MV-4-11 (cell line): ENCODE measurements at regions not wholly inside any gene's neighbourhood (a gene's known extent, or its start where the extent isn't known, plus 50 kb on each side); places are given as distances from the start of the nearest gene placed in this dataset.
"Not testable (repeated sequence)": the region's sequence is repeated elsewhere in the genome, so short reads cannot be mapped to it uniquely, and the experiment has no call there.

Experiments
- DNase-seq: peaks from one replicate; lab custom pipeline; 2025; lab: John Stamatoyannopoulos, UW

GRCh38 chr4:30837861-30838260 is 117.7 kb downstream of the PCDH7 start:
- DNase-seq: no peak

- DNase-seq: no peak
Measured at GRCh38 chr4:30838331-30838730, 118.2 kb downstream of the PCDH7 start.

GRCh38 chr4:30839583-30840520 is 119.7 kb downstream of the PCDH7 start:
- DNase-seq: peak; percentile 61

- peak; percentile 30 for DNase-seq
Measured at GRCh38 chr4:30840571-30840970, 120.4 kb downstream of the PCDH7 start.

GRCh38 chr4:30842142-30842541 is 122.0 kb downstream of the PCDH7 start:
- no peak for DNase-seq

GRCh38 chr4:30842689-30843088 is 122.5 kb downstream of the PCDH7 start:
- no peak for DNase-seq

- DNase-seq: no peak
Measured at GRCh38 chr4:30844861-30845582, 124.9 kb downstream of the PCDH7 start.

- no peak for DNase-seq
Measured at GRCh38 chr4:30847167-30847566, 127.0 kb downstream of the PCDH7 start.

GRCh38 chr4:30847958-30848357 is 127.8 kb downstream of the PCDH7 start:
- DNase-seq: no peak

- DNase-seq: no peak
Measured at GRCh38 chr4:30854531-30854930, 134.4 kb downstream of the PCDH7 start.

- no peak for DNase-seq
Measured at GRCh38 chr4:30855232-30855631, 135.1 kb downstream of the PCDH7 start.

- no peak for DNase-seq
Measured at GRCh38 chr4:30856795-30857564, 136.8 kb downstream of the PCDH7 start.

GRCh38 chr4:30860978-30861377 is 140.8 kb downstream of the PCDH7 start:
- no peak for DNase-seq

- no peak for DNase-seq
Measured at GRCh38 chr4:30862196-30862595, 142.0 kb downstream of the PCDH7 start.

- no peak for DNase-seq
Measured at GRCh38 chr4:30863021-30863420, 142.9 kb downstream of the PCDH7 start.

GRCh38 chr4:30865691-30866090 is 145.5 kb downstream of the PCDH7 start:
- no peak for DNase-seq

- no peak for DNase-seq
Measured at GRCh38 chr4:30866346-30866745, 146.2 kb downstream of the PCDH7 start.

GRCh38 chr4:30866907-30867306 is 146.7 kb downstream of the PCDH7 start:
- no peak for DNase-seq

- no peak for DNase-seq
Measured at GRCh38 chr4:30867427-30867826, 147.3 kb downstream of the PCDH7 start.

GRCh38 chr4:30868111-30868895 is 148.1 kb downstream of the PCDH7 start:
- no peak for DNase-seq

GRCh38 chr4:30869387-30869786 is 149.2 kb downstream of the PCDH7 start:
- DNase-seq: not testable (repeated sequence)

- no peak for DNase-seq
Measured at GRCh38 chr4:30870513-30870912, 150.3 kb downstream of the PCDH7 start.
